ENCODE measurements at regions not wholly inside any gene's neighbourhood (a gene's known extent, or its start where the extent isn't known, plus 50 kb on each side); places are given as distances from the start of the nearest gene placed in this dataset.

DNA sequence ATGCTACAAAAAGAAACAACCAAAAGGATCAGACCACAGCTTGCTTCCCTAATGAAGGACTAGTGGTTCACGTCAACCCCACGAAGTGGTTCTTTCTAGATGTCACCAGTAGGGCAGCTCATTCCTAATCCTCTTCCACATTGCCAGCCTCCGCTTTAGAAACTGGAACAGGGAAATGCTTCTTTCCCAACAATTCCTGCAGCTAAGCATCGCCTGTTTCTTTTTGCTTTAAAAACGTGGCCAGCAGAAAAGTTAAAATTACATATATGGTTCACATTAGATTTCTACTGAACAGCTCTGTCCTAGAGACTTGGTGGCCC lies 100.2 kb downstream of the MTX3 start:
- TF ChIP-seq CSDC2 (CRISPR knock-in tag; IDR thresholded peaks at IDR 0.05) (no peak), ESRRG (CRISPR knock-in tag; IDR thresholded peaks at IDR 0.05) (no peak), RARB (CRISPR knock-in tag; IDR thresholded peaks at IDR 0.05) (no peak), TCF4 (CRISPR knock-in tag; IDR thresholded peaks at IDR 0.05; ENCODE audit: borderline replicate concordance) (no peak)
- TF ChIP-seq, protein P1, sequence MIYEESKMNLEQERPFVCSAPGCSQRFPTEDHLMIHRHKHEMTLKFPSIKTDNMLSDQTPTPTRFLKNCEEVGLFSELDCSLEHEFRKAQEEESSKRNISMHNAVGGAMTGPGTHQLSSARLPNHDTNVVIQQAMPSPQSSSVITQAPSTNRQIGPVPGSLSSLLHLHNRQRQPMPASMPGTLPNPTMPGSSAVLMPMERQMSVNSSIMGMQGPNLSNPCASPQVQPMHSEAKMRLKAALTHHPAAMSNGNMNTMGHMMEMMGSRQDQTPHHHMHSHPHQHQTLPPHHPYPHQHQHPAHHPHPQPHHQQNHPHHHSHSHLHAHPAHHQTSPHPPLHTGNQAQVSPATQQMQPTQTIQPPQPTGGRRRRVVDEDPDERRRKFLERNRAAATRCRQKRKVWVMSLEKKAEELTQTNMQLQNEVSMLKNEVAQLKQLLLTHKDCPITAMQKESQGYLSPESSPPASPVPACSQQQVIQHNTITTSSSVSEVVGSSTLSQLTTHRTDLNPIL (CRISPR knock-in tag; IDR thresholded peaks at IDR 0.05; ENCODE audit: low read depth), result no peak
